GM12872 (cell line): ENCODE measurements at regions not wholly inside any gene's neighbourhood (a gene's known extent, or its start where the extent isn't known, plus 50 kb on each side); places are given as distances from the start of the nearest gene placed in this dataset.

Experiments
- CTCF ChIP-seq: IDR thresholded peaks from 3 replicates; pipeline ENCODE4 v1.5.1; 2011; ENCODE audit warnings: low read depth, mild to moderate bottlenecking, low read length, moderate library complexity; ENCODE audit not compliant: insufficient read depth

DNA sequence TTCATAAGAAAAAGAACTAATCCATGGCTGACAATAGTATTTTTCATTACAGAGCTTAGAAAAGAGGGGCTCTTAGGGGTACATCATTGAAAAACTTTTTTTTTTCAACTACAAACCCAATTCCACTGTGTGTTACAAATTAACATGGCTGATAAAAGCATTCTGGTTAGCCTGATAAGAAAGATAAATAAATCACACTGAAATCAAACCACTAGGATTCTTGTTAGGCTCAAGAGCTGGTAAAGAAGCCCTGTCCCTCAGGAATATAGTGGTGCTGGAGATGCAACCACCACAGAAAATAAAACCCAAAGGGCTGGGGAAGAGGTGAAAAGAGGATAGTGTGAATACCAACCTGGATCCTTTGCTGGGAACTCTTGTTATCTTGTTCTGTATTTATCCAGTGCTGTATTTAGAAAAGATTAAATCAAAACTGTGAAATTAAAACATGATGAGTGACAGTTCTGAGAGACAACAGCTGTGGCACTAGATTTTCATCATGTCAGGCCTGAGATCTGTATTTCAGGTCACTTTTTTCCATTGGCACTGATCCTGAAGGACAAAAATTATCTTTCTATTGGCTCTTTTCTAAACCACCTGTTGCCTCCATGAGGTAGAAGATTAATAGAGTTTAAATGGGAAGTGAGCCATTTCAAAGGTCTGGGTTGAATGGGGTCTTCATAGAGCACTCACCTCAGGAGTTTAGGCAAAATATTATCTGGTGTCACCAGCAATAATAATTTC lies 118.6 kb downstream of the ARRDC3 start:
- no peak for TF ChIP-seq CTCF

DNA sequence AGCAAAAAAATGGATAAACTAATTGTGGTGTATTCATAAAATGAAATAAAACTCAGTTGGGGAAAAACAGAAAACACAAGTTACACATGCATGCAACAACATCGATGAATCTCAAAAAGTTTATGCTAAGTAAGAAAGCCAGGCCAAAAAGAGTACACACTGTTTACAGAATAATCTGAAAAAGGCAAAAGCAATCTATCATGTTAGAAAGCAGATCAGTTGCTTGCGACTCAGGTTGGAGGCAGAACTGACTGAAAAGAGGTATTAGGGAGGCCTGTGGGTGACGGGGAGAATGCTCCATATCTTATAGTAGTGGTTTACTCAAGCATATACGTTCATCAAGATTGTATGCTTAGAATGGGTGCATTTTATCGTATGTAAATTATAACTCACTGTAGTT lies 119.2 kb downstream of the ARRDC3 start:
- TF ChIP-seq CTCF: no peak

- no peak for TF ChIP-seq CTCF
These were observed 125.8 kb downstream of the ARRDC3 start for GRCh38 chr5:91257301-91257700.

DNA sequence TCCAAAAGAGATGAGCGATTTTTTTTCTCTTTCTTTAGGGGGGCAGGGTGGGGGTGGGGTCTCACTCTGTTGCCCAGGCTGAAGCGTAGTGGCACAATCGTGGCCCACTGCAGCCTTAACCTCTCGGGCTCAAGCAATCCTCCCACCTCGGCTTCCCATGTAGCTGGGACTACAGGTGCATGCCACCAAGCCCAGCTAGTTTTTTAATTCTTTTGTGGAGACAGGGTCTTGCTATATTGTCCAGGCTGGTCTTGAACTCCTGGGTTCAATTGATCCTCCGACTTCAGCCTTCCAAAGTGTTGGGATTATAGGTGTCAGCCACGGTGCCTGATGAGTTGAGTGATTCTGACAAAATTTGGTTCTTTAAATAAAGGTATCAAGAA lies 127.0 kb downstream of the ARRDC3 start:
- TF ChIP-seq CTCF: no peak

DNA sequence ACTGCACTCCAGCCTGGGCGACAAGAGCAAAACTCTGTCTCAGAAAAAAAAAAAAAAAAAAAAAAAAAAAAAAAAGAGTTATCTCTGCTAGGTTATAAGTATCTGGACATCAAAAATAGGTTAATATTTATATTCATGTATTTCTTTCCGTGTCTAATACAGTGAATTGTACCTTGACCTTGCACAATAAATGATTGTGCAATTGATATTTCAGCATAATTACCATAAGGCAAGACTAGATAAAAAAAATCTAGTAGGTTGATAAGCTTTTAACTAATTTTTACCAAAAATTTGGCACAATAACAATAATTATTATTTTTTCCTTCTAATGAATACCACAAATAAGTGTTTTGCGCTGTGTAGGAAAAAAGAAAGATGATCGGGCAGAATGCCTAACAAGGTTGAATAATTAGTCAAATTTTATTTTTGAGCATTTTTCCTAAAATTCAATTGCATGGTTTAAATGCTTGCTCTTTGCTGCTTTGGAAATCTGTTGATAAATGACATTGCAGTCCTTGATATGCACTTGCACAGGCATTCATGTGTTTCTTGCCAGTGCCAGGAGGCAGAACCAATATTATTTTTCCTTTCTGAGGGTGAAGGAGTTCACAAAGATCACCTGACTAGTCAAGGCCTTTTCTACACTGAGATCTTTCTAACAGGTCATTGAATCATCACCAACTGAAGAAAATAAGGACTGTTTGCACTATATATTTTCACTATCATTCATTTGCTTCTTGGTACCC lies 127.5 kb downstream of the ARRDC3 start:
- TF ChIP-seq CTCF: no peak

- TF ChIP-seq CTCF: no peak
These were observed 130.2 kb downstream of the ARRDC3 start for GRCh38 chr5:91252916-91253315.

DNA sequence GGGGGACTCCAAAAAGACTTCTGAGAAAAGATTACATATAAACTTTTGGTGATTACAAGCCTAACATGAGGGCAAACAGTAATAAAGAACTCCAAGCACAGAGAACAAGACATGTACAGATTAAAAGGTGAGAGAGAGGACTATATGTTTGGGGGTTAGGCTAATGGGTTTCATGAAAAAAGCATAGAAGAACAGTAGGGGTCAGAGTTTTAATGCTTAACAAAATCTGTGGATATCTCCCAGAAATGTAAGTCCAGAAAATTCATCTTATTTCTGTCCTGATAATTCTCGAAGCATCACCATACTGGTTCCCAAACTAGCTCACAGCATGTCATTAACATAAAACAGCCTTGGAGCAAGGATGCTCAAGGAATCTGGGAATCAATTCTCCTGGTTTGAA lies 137.2 kb downstream of the ARRDC3 start:
- TF ChIP-seq CTCF: no peak
